ENCODE measurements at regions not wholly inside any gene's neighbourhood (a gene's known extent, or its start where the extent isn't known, plus 50 kb on each side); places are given as distances from the start of the nearest gene placed in this dataset.
"Not testable (repeated sequence)": the region's sequence is repeated elsewhere in the genome, so short reads cannot be mapped to it uniquely, and the experiment has no call there.

- TF ChIP-seq ZNF296 (CRISPR knock-in tag; conservative IDR thresholded peaks at IDR 0.05); KLF13 (CRISPR knock-in tag; IDR thresholded peaks at IDR 0.05); POLR2A (IDR thresholded peaks at IDR 0.05; ENCODE audit: insufficient read depth in 1 of 2, low read depth in 2 of 2, low read length in 2 of 2); ELF4 (CRISPR knock-in tag; IDR thresholded peaks at IDR 0.05; ENCODE audit: borderline replicate concordance); FOXM1 (CRISPR knock-in tag; IDR thresholded peaks at IDR 0.05); KDM2A (CRISPR knock-in tag; IDR thresholded peaks at IDR 0.05; ENCODE audit: borderline replicate concordance, low read depth); HDAC6 (IDR thresholded peaks at IDR 0.05; ENCODE audit: low read depth, low read length); HDAC2 (CRISPR knock-in tag; IDR thresholded peaks at IDR 0.05); CTCF (CRISPR knock-in tag; IDR thresholded peaks at IDR 0.05); MAX (IDR thresholded peaks at IDR 0.05); PHF20 (CRISPR knock-in tag; IDR thresholded peaks at IDR 0.05); CHD2 (IDR thresholded peaks at IDR 0.05; ENCODE audit: low read depth, low read length); SIN3B (IDR thresholded peaks at IDR 0.05; ENCODE audit: low read length): not testable (repeated sequence)
These were observed 402.0 kb downstream of the ZNF33B start for GRCh38 chr10:42236401-42236800.
